CD8-positive, alpha-beta memory T cell (primary cell): ENCODE measurements at regions not wholly inside any gene's neighbourhood (a gene's known extent, or its start where the extent isn't known, plus 50 kb on each side); places are given as distances from the start of the nearest gene placed in this dataset.

Experiments used
- CTCF ChIA-PET: fragments of 350-600 bp; sonication (Branson Sonifier 250); formaldehyde crosslinking; loops from one replicate; lab custom pipeline; 2021; ENCODE audit warnings: antibody characterized with exemption; lab: Charles Lee
- POLR2A ChIA-PET: fragments of 350-600 bp; sonication (Branson Sonifier 250); formaldehyde crosslinking; loops from one replicate; lab custom pipeline; 2021; ENCODE audit warnings: antibody characterized with exemption; lab: Charles Lee
- DNase-seq, 5 donors: peaks; one replicate each; pipeline versions ENCODE4 v3.0.0 to v3.0.0-alpha.2; 2020 to 2022; ENCODE audit warnings: mixed read lengths in 1 of 5
- H3K27ac ChIP-seq: one replicate; pipeline ENCODE4 v1.7.0; 2013; ENCODE audit warnings: low read depth, mild to moderate bottlenecking, low read length, moderate library complexity
- H3K27me3 ChIP-seq: 2 replicates; pipeline ENCODE4 v1.7.0; 2013; ENCODE audit warnings: low read length, mild to moderate bottlenecking; ENCODE audit not compliant: insufficient read depth, poor library complexity, severe bottlenecking
- H3K36me3 ChIP-seq: 2 replicates; pipeline ENCODE4 v1.7.0; 2013; ENCODE audit warnings: mild to moderate bottlenecking, low read length, moderate library complexity; ENCODE audit not compliant: insufficient read depth
- H3K4me1 ChIP-seq: 2 replicates; pipeline ENCODE4 v1.7.0; 2013; ENCODE audit warnings: mild to moderate bottlenecking, low read length, moderate library complexity; ENCODE audit not compliant: insufficient read depth
- H3K4me3 ChIP-seq: 2 replicates; pipeline ENCODE4 v1.7.0; 2013; ENCODE audit warnings: mild to moderate bottlenecking, low read length
- H3K9me3 ChIP-seq: 2 replicates; pipeline ENCODE4 v1.7.0; 2013; ENCODE audit warnings: mild to moderate bottlenecking, low read length
- H3K27ac Mint-ChIP-seq, 8 donors: one replicate each; pipeline ENCODE4 v1.8.0; 2020 to 2021; ENCODE audit warnings: mixed read lengths in 8 of 8, mild to moderate bottlenecking in 6 of 8, inconsistent platforms in 3 of 8, moderate library complexity in 3 of 8
- H3K27me3 Mint-ChIP-seq, 2 donors: one replicate each; pipeline ENCODE4 v1.8.0; 2020 to 2021; ENCODE audit warnings: mixed read lengths in 2 of 2, mild to moderate bottlenecking in 1 of 2, moderate library complexity in 1 of 2
- H3K36me3 Mint-ChIP-seq, 3 donors: one replicate each; pipeline ENCODE4 v1.8.0; 2020 to 2021; ENCODE audit warnings: mixed read lengths in 3 of 3, inconsistent platforms in 1 of 3, mild to moderate bottlenecking in 1 of 3
- H3K4me1 Mint-ChIP-seq, 3 donors: one replicate each; pipeline ENCODE4 v1.8.0; 2020 to 2021; ENCODE audit warnings: mixed read lengths in 3 of 3, inconsistent platforms in 1 of 3, mild to moderate bottlenecking in 1 of 3
- H3K4me3 Mint-ChIP-seq, 7 donors: one replicate each; pipeline ENCODE4 v1.8.0; 2020 to 2021; ENCODE audit warnings: mixed read lengths in 7 of 7, mild to moderate bottlenecking in 6 of 7, moderate library complexity in 4 of 7, inconsistent platforms in 2 of 7
- H3K9me3 Mint-ChIP-seq, 5 donors: one replicate each; pipeline ENCODE4 v1.8.0; 2020 to 2022; ENCODE audit warnings: mixed read lengths in 5 of 5, mild to moderate bottlenecking in 3 of 5, moderate library complexity in 2 of 5, inconsistent platforms in 1 of 5

GRCh38 chr6:140486450-140487361, 1112.3 kb upstream of the CITED2 start:
- POLR2A ChIA-PET: interaction anchor here (0.6 kb wide), 1 partner anchor 959 kb away, joined by 3 read pairs; no protein-coding TSS in a partner anchor
- no peaks in the 10 kb centered on the region for H3K9me3 ChIP-seq
- no peak overlapping the region for H3K4me3 ChIP-seq
- Mint-ChIP-seq H3K27me3 (peaks cover 0 to 2% of the 10 kb centered on the region in 2 donors), H3K9me3 (peaks cover 0 to 2% (median 0%) of the 10 kb centered on the region in 5 donors), H3K4me3 (no peak overlapping the region), H3K4me1 (no peaks in the 10 kb centered on the region), H3K27ac (no peak overlapping the region), H3K36me3 (no peaks in the 10 kb centered on the region)
- no peaks in the 10 kb centered on the region for H3K4me1 ChIP-seq
- H3K36me3 ChIP-seq: no peaks in the 10 kb centered on the region
- H3K27ac ChIP-seq: no peak overlapping the region
- no peak for DNase-seq
- H3K27me3 ChIP-seq: no peaks in the 10 kb centered on the region
- CTCF ChIA-PET: no interaction called here

DNA sequence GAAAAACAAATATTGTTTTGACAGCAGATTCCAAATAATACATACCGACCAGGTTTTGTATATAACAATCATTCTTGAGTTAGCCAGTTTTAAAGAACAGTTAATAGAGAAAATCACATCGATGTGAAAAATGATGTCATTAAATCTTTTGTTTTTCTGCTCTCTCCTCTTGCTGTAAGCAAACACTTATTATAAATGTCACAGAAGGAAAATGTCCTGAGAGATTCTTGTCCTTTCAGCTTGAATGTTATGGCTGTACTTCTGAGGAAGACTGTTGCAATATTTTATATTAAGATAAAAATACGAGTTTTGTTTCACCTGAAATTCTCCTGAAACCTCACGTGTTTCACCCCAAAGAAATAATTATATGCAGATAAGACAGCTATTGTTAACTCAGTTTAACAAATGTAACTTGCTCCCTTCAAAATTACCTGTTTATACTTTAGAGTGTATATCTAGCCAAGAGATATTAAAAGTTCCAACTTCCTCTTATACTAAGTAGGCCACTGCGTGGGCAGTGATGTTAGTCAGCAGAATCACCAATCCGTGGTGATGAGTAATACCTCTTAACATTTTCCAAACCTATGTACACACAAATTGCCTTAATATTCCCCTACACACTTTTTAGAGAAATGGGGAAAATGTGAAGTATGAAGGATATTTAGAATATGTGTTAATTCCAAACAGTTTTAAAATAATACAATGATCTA, 1111.4 kb upstream of the CITED2 start:
- H3K36me3 Mint-ChIP-seq: no peaks in the 10 kb centered on the region
- no peaks in the 10 kb centered on the region for H3K4me1 Mint-ChIP-seq
- H3K4me1 ChIP-seq: no peaks in the 10 kb centered on the region
- H3K27ac ChIP-seq: no peak overlapping the region
- H3K27me3 ChIP-seq: no peaks in the 10 kb centered on the region
- DNase-seq: no peak
- H3K4me3 ChIP-seq: no peak overlapping the region
- no peaks in the 10 kb centered on the region for H3K36me3 ChIP-seq
- POLR2A ChIA-PET: no interaction called here
- peaks cover 0 to 2% (median 0%) of the 10 kb centered on the region in 5 donors for H3K9me3 Mint-ChIP-seq
- H3K27me3 Mint-ChIP-seq: peaks cover 0 to 2% of the 10 kb centered on the region in 2 donors
- no peaks in the 10 kb centered on the region for H3K9me3 ChIP-seq
- no peak overlapping the region for H3K4me3 Mint-ChIP-seq
- H3K27ac Mint-ChIP-seq: no peak overlapping the region
- CTCF ChIA-PET: no interaction called here

- Mint-ChIP-seq H3K36me3 (no peaks in the 10 kb centered on the region), H3K27me3 (no peaks in the 10 kb centered on the region), H3K27ac (no peak overlapping the region), H3K4me1 (no peaks in the 10 kb centered on the region), H3K4me3 (no peak overlapping the region), H3K9me3 (no peaks in the 10 kb centered on the region)
- H3K9me3 ChIP-seq: no peaks in the 10 kb centered on the region
- H3K27ac ChIP-seq: no peak overlapping the region
- H3K36me3 ChIP-seq: no peaks in the 10 kb centered on the region
- no peak for DNase-seq
- CTCF ChIA-PET: no interaction called here
- no peaks in the 10 kb centered on the region for H3K4me1 ChIP-seq
- POLR2A ChIA-PET: no interaction called here
- H3K27me3 ChIP-seq: no peaks in the 10 kb centered on the region
- H3K4me3 ChIP-seq: no peak overlapping the region
Observed at GRCh38 chr6:140480852-140481251, 1106.4 kb upstream of the CITED2 start.

DNA sequence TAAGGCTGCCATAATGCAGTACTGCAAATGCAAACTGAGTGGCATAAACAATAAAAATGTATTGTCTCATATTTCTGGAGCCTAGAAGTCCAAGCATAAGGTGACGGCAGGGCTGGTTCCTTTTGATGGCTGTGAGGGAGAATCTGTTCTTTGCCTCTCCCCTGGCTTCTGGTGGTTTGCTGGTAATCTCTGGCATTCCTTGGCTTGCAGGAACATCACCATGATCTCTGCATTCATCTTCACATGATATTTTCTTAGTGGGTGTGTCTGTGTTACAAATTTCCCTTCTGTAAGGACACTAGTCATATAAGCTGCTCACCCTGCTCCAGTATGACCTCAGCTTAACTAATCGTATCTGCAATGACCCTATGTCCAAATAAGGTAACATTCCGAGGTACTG, 1104.2 kb upstream of the CITED2 start:
- CTCF ChIA-PET: no interaction called here
- Mint-ChIP-seq H3K4me3 (no peak overlapping the region), H3K4me1 (no peaks in the 10 kb centered on the region), H3K9me3 (no peaks in the 10 kb centered on the region), H3K36me3 (no peaks in the 10 kb centered on the region), H3K27ac (no peak overlapping the region), H3K27me3 (no peaks in the 10 kb centered on the region)
- H3K36me3 ChIP-seq: no peaks in the 10 kb centered on the region
- no peak overlapping the region for H3K27ac ChIP-seq
- H3K4me1 ChIP-seq: no peaks in the 10 kb centered on the region
- DNase-seq: no peak
- no peak overlapping the region for H3K4me3 ChIP-seq
- H3K27me3 ChIP-seq: no peaks in the 10 kb centered on the region
- POLR2A ChIA-PET: no interaction called here
- H3K9me3 ChIP-seq: no peaks in the 10 kb centered on the region

GRCh38 chr6:140475086-140475485, 1100.6 kb upstream of the CITED2 start:
- Mint-ChIP-seq H3K27me3 (no peaks in the 10 kb centered on the region), H3K36me3 (no peaks in the 10 kb centered on the region), H3K4me3 (no peak overlapping the region), H3K4me1 (no peaks in the 10 kb centered on the region), H3K9me3 (no peaks in the 10 kb centered on the region), H3K27ac (no peak overlapping the region)
- no peaks in the 10 kb centered on the region for H3K27me3 ChIP-seq
- H3K27ac ChIP-seq: no peak overlapping the region
- CTCF ChIA-PET: no interaction called here
- no peak overlapping the region for H3K4me3 ChIP-seq
- no peaks in the 10 kb centered on the region for H3K4me1 ChIP-seq
- POLR2A ChIA-PET: no interaction called here
- H3K36me3 ChIP-seq: no peaks in the 10 kb centered on the region
- DNase-seq: no peak
- no peaks in the 10 kb centered on the region for H3K9me3 ChIP-seq

DNA sequence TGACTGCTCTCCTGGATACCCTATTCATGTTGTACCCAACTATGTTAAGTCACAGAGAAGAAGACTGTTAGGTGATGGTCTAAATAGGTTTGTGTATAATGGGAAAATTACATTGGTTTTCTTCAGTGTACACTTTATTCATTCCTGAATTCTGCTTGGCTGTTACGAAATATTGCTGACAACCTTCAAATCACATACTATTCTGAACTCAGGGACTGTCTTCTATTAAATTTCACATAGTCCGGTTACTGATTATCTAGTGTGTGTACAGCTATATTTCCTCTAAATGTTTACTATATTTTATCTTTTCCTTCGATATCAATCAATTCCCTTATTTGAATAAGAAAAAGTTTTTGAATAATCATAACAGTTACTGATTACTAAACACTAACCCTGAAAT, 1090.3 kb upstream of the CITED2 start:
- H3K4me1 Mint-ChIP-seq: no peaks in the 10 kb centered on the region
- H3K27me3 ChIP-seq: no peaks in the 10 kb centered on the region
- no peak for DNase-seq
- no peak overlapping the region for H3K4me3 Mint-ChIP-seq
- no peak overlapping the region for H3K4me3 ChIP-seq
- no peaks in the 10 kb centered on the region for H3K36me3 ChIP-seq
- H3K9me3 ChIP-seq: no peaks in the 10 kb centered on the region
- H3K9me3 Mint-ChIP-seq: peaks cover 0 to 5% (median 2%) of the 10 kb centered on the region in 5 donors
- CTCF ChIA-PET: interaction anchor here (1.1 kb wide), 1 partner anchor 707 kb away, joined by 3 read pairs; no protein-coding TSS in a partner anchor
- peaks cover 2 to 17% of the 10 kb centered on the region in 2 donors for H3K27me3 Mint-ChIP-seq
- POLR2A ChIA-PET: no interaction called here
- H3K36me3 Mint-ChIP-seq: no peaks in the 10 kb centered on the region
- H3K27ac ChIP-seq: no peak overlapping the region
- H3K27ac Mint-ChIP-seq: no peak overlapping the region
- no peaks in the 10 kb centered on the region for H3K4me1 ChIP-seq

- no peak overlapping the region for H3K27ac ChIP-seq
- DNase-seq: no peak
- Mint-ChIP-seq H3K36me3 (no peaks in the 10 kb centered on the region), H3K4me1 (no peaks in the 10 kb centered on the region), H3K4me3 (no peak overlapping the region), H3K27me3 (peaks cover 2 to 17% of the 10 kb centered on the region in 2 donors), H3K9me3 (peaks cover 0 to 5% (median 2%) of the 10 kb centered on the region in 5 donors), H3K27ac (no peak overlapping the region)
- H3K36me3 ChIP-seq: no peaks in the 10 kb centered on the region
- H3K9me3 ChIP-seq: no peaks in the 10 kb centered on the region
- H3K27me3 ChIP-seq: no peaks in the 10 kb centered on the region
- CTCF ChIA-PET: no interaction called here
- H3K4me3 ChIP-seq: no peak overlapping the region
- H3K4me1 ChIP-seq: no peaks in the 10 kb centered on the region
- POLR2A ChIA-PET: no interaction called here
Observed at GRCh38 chr6:140463312-140463710, 1088.9 kb upstream of the CITED2 start.
